SU-DHL-6 (cell line): ENCODE measurements at regions not wholly inside any gene's neighbourhood (a gene's known extent, or its start where the extent isn't known, plus 50 kb on each side); places are given as distances from the start of the nearest gene placed in this dataset.

ENCODE experiments used
- EZH2phosphoT487 ChIP-seq: fragments of 200-600 bp; sonication (generic), shearing (Covaris generic); conservative IDR thresholded peaks from 2 replicates; pipeline ENCODE4 v1.6.1; 2018; ENCODE audit warnings: mild to moderate bottlenecking, antibody characterized with exemption, low read length, moderate library complexity, mixed read lengths
- TF ChIP-seq, protein P1 (sequence below): fragments of 200-600 bp; sonication (generic); IDR thresholded peaks from one replicate; pipeline ENCODE4 v1.5.1; 2017; ENCODE audit warnings: antibody characterized with exemption, mild to moderate bottlenecking, low read length, moderate library complexity; ENCODE audit not compliant: insufficient read depth, poor library complexity, severe bottlenecking

- TF ChIP-seq, protein P1, sequence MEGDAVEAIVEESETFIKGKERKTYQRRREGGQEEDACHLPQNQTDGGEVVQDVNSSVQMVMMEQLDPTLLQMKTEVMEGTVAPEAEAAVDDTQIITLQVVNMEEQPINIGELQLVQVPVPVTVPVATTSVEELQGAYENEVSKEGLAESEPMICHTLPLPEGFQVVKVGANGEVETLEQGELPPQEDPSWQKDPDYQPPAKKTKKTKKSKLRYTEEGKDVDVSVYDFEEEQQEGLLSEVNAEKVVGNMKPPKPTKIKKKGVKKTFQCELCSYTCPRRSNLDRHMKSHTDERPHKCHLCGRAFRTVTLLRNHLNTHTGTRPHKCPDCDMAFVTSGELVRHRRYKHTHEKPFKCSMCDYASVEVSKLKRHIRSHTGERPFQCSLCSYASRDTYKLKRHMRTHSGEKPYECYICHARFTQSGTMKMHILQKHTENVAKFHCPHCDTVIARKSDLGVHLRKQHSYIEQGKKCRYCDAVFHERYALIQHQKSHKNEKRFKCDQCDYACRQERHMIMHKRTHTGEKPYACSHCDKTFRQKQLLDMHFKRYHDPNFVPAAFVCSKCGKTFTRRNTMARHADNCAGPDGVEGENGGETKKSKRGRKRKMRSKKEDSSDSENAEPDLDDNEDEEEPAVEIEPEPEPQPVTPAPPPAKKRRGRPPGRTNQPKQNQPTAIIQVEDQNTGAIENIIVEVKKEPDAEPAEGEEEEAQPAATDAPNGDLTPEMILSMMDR = no peak
- no peak for TF ChIP-seq EZH2phosphoT487
Observed at GRCh38 chr10:128280271-128280670, 154.0 kb upstream of the MKI67 start.
